ENCODE measurements at regions not wholly inside any gene's neighbourhood (a gene's known extent, or its start where the extent isn't known, plus 50 kb on each side); places are given as distances from the start of the nearest gene placed in this dataset.
"Not testable (repeated sequence)": the region's sequence is repeated elsewhere in the genome, so short reads cannot be mapped to it uniquely, and the experiment has no call there.

DNA sequence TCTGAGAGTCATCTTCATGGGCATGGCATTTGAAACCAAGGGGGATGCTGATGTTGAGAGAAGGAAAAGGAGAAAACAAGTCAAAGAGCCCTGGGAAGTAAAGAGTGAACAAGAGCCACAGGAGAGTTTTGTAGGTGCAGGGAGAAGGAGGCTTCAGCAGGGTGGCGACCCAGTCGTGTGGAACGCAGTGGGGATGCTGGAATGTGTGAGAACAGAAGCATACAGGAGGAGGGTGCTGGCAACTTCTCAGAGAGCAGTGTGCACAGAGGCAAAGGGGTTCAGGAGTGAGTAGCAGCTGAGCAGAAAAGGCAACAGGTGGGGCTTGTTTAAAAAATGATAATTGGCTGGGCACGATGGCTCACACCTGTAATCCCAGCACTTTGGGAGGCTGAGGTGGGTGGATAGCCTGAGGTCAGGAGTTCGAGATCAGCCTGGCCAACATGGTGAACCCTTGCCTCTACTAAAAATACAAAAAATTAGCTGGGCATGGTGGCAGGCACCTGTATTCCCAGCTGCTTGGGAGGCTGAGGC is 75.8 kb upstream of the PLET1 start:
- H3K9me3 ChIP-seq (ENCODE audit: insufficient read depth, low read depth, low read length) = no peaks in the 10 kb centered on the region
- H3K27me3 ChIP-seq (ENCODE audit: insufficient read depth, low read length) = no peaks in the 10 kb centered on the region
- H3K36me3 ChIP-seq (ENCODE audit: insufficient read depth, low read length) = no peaks in the 10 kb centered on the region
- no peak overlapping the region for H3K9ac ChIP-seq (ENCODE audit: low read depth, low read length)
- 89% methylated on average over 5 of the region's 5 CpGs for WGBS
- H3K27ac ChIP-seq (ENCODE audit: low read depth, low read length) = no peak overlapping the region
- H3K4me3 ChIP-seq (ENCODE audit: low read length) = no peak overlapping the region
- no peaks in the 10 kb centered on the region for H3K4me1 ChIP-seq (ENCODE audit: insufficient read depth, low read length)

GRCh38 chr11:112339566-112339965 is 78.9 kb upstream of the PLET1 start:
- WGBS = 95% methylated on average over 2 of the region's 2 CpGs
- Histone ChIP-seq H3K4me1 (ENCODE audit: insufficient read depth, low read length) (no peaks in the 10 kb centered on the region), H3K4me3 (ENCODE audit: low read length) (no peak overlapping the region), H3K27me3 (ENCODE audit: insufficient read depth, low read length) (no peaks in the 10 kb centered on the region), H3K9me3 (ENCODE audit: insufficient read depth, low read depth, low read length) (no peaks in the 10 kb centered on the region), H3K27ac (ENCODE audit: low read depth, low read length) (no peak overlapping the region), H3K36me3 (ENCODE audit: insufficient read depth, low read length) (no peaks in the 10 kb centered on the region), H3K9ac (ENCODE audit: low read depth, low read length) (no peak overlapping the region)

DNA sequence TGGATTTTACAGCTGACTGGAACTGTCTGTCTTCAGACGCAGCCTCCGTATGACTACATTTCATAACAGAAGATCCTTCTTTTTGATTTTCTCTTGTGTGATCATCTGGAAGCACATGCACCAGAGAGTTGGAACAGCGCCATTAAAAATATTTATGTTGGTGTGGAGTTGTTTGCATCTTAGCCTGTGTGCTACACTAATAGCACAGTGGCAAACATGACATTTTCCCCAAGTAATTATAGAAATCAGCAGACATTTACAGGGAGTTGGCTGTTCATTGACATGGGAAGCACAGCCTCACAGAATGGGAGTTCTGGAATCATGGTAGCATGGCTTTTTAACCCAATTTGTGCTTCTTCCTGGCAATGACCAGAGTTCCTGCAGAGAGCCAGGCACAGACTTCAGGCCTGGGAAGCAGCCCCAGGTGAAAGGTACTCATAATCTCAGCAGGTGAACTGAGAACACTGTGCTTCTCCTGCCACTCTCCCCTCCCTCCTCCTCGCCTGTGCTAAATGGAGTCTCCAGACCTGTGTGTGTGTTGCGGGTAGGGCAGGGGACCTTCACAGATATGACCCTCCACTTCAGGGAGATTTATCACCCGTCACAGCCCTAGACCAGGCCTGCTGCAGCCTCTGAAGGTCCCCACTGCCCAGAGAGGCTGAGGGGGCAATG is 82.8 kb upstream of the PLET1 start:
- Histone ChIP-seq H3K36me3 (ENCODE audit: insufficient read depth, low read length) (no peaks in the 10 kb centered on the region), H3K9ac (ENCODE audit: low read depth, low read length) (no peak overlapping the region)
- 92% methylated on average over 6 of the region's 6 CpGs for WGBS

GRCh38 chr11:112344040-112344413 is 83.4 kb upstream of the PLET1 start:
- Histone ChIP-seq H3K27ac (ENCODE audit: low read depth, low read length) (no peak overlapping the region), H3K4me1 (ENCODE audit: insufficient read depth, low read length) (0 out of 2 replicates have a peak, but pooled peaks cover 4% of the 10 kb centered on the region), H3K9ac (ENCODE audit: low read depth, low read length) (no peak overlapping the region), H3K9me3 (ENCODE audit: insufficient read depth, low read depth, low read length) (no peaks in the 10 kb centered on the region), H3K4me3 (ENCODE audit: low read length) (no peak overlapping the region), H3K27me3 (ENCODE audit: insufficient read depth, low read length) (no peaks in the 10 kb centered on the region), H3K36me3 (ENCODE audit: insufficient read depth, low read length) (no peaks in the 10 kb centered on the region)
- 94% methylated on average over 1 of the region's 1 CpG for WGBS

More for the DNA sequence above, 82.8 kb upstream of the PLET1 start:
- 0 out of 2 replicates have a peak, but pooled peaks cover 4% of the 10 kb centered on the region for H3K4me1 ChIP-seq (ENCODE audit: insufficient read depth, low read length)
- no peak overlapping the region for H3K4me3 ChIP-seq (ENCODE audit: low read length)
- no peak overlapping the region for H3K27ac ChIP-seq (ENCODE audit: low read depth, low read length)
- no peaks in the 10 kb centered on the region for H3K9me3 ChIP-seq (ENCODE audit: insufficient read depth, low read depth, low read length)
- no peaks in the 10 kb centered on the region for H3K27me3 ChIP-seq (ENCODE audit: insufficient read depth, low read length)

- Histone ChIP-seq H3K9me3 (ENCODE audit: insufficient read depth, low read depth, low read length) (no peaks in the 10 kb centered on the region), H3K27ac (ENCODE audit: low read depth, low read length) (no peak overlapping the region)
Measured at GRCh38 chr11:112345166-112345565, 84.5 kb upstream of the PLET1 start.

DNA sequence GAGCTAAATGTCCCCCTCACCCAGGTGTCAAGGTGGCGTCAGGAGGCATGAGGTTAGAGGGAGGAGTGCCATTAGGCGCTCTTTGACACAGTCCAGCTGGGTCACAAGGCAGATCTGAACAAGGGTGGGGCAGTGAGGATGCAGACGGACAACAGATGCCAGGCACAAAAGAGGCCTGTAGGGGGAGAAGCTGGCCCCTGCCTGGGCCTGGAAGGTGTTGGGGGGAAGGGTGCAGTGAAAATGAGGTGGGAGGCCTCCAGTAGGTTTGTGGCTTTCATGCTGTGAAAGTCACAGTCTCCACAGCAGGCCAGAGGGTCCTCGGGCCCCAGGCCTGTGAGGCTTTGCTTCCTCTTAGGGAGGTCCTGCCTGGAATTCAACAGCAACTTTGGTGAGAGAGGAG is 85.0 kb upstream of the PLET1 start:
- H3K4me3 ChIP-seq (ENCODE audit: low read length) = no peak overlapping the region
- 66% methylated on average over 4 of the region's 4 CpGs for WGBS
- no peaks in the 10 kb centered on the region for H3K27me3 ChIP-seq (ENCODE audit: insufficient read depth, low read length)
- no peak overlapping the region for H3K27ac ChIP-seq (ENCODE audit: low read depth, low read length)
- H3K9ac ChIP-seq (ENCODE audit: low read depth, low read length) = no peak overlapping the region
- 0 out of 2 replicates have a peak, but pooled peaks cover 4% of the 10 kb centered on the region for H3K4me1 ChIP-seq (ENCODE audit: insufficient read depth, low read length)
- no peaks in the 10 kb centered on the region for H3K36me3 ChIP-seq (ENCODE audit: insufficient read depth, low read length)
- no peaks in the 10 kb centered on the region for H3K9me3 ChIP-seq (ENCODE audit: insufficient read depth, low read depth, low read length)

More at GRCh38 chr11:112345166-112345565, 84.5 kb upstream of the PLET1 start:
- Histone ChIP-seq H3K27me3 (ENCODE audit: insufficient read depth, low read length) (no peaks in the 10 kb centered on the region), H3K9ac (ENCODE audit: low read depth, low read length) (no peak overlapping the region), H3K36me3 (ENCODE audit: insufficient read depth, low read length) (no peaks in the 10 kb centered on the region), H3K4me3 (ENCODE audit: low read length) (no peak overlapping the region), H3K4me1 (ENCODE audit: insufficient read depth, low read length) (0 out of 2 replicates have a peak, but pooled peaks cover 4% of the 10 kb centered on the region)
- 93% methylated on average over 3 of the region's 3 CpGs for WGBS

DNA sequence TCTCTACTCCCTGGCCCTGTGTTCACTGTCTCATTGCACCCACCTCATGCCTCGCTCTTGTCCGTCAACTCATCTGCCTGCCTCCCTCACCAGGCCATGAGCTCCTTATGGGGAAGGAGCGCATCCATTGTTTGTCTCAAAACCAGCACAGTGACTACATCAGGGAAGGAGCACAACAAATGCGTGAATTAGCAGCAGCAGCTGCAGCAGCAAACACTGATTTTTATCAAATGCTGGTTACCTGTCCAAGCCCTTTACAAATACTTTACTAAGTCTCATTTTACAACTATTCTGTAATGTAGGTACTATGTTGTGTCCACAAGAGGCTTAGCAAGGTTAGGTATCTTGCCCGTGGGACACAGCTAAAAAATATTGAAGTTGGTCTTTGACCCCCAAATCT is 85.9 kb upstream of the PLET1 start:
- Histone ChIP-seq H3K36me3 (ENCODE audit: insufficient read depth, low read length) (no peaks in the 10 kb centered on the region), H3K9ac (ENCODE audit: low read depth, low read length) (no peak overlapping the region), H3K4me1 (ENCODE audit: insufficient read depth, low read length) (0 out of 2 replicates have a peak, but pooled peaks cover 4% of the 10 kb centered on the region), H3K9me3 (ENCODE audit: insufficient read depth, low read depth, low read length) (no peaks in the 10 kb centered on the region), H3K4me3 (ENCODE audit: low read length) (no peak overlapping the region), H3K27ac (ENCODE audit: low read depth, low read length) (no peak overlapping the region), H3K27me3 (ENCODE audit: insufficient read depth, low read length) (no peaks in the 10 kb centered on the region)
- WGBS = 97% methylated on average over 5 of the region's 5 CpGs

DNA sequence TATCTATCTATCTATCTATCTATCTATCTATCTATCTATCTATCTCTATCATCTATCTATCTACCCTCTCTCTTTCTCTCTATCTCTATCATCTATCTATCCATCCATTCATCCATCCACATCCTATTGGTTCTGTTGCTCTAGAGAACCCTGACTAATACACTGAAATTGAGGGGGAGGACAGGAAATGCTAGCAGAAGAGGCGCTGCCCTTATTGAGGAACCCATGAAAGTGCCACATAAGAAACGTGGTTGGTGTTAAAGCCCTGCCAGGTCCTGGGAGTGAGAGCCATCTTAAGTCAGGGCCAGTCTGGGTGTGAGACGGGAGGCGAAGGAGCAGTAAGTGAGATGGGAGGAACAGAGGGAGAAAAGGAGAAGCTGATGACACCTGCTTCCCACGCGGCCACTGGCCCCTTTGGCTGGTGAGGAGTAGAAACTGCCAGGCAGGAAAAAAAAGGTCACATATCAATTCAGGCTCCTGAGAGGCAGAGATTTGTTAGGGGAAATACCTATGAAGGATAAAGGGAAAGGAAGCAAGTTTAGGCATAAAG is 87.9 kb upstream of the PLET1 start:
- no peak overlapping the region for H3K27ac ChIP-seq (ENCODE audit: low read depth, low read length)

GRCh38 chr11:112351423-112351822 is 90.8 kb upstream of the PLET1 start:
- H3K9me3 ChIP-seq (ENCODE audit: insufficient read depth, low read depth, low read length) = not testable (repeated sequence)
- 95% methylated on average over 3 of the region's 3 CpGs for WGBS

More for the DNA sequence above, 87.9 kb upstream of the PLET1 start:
- no peaks in the 10 kb centered on the region for H3K9me3 ChIP-seq (ENCODE audit: insufficient read depth, low read depth, low read length)
- H3K9ac ChIP-seq (ENCODE audit: low read depth, low read length) = no peak overlapping the region
- no peaks in the 10 kb centered on the region for H3K36me3 ChIP-seq (ENCODE audit: insufficient read depth, low read length)
- WGBS = 92% methylated on average over 6 of the region's 6 CpGs
- H3K4me3 ChIP-seq (ENCODE audit: low read length) = no peak overlapping the region
- peaks cover 4% of the 10 kb centered on the region; the same call in 1 of the 2 replicates for H3K4me1 ChIP-seq (ENCODE audit: insufficient read depth, low read length)
- H3K27me3 ChIP-seq (ENCODE audit: insufficient read depth, low read length) = no peaks in the 10 kb centered on the region

GRCh38 chr11:112352907-112353306 is 92.2 kb upstream of the PLET1 start:
- Histone ChIP-seq H3K27me3 (ENCODE audit: insufficient read depth, low read length) (no peaks in the 10 kb centered on the region), H3K36me3 (ENCODE audit: insufficient read depth, low read length) (no peaks in the 10 kb centered on the region), H3K4me3 (ENCODE audit: low read length) (no peak overlapping the region), H3K9me3 (ENCODE audit: insufficient read depth, low read depth, low read length) (no peaks in the 10 kb centered on the region), H3K27ac (ENCODE audit: low read depth, low read length) (no peak overlapping the region), H3K9ac (ENCODE audit: low read depth, low read length) (no peak overlapping the region), H3K4me1 (ENCODE audit: insufficient read depth, low read length) (no peaks in the 10 kb centered on the region; the same call in none of the 2 replicates)
- 64% methylated on average over 2 of the region's 2 CpGs for WGBS

More at GRCh38 chr11:112351423-112351822, 90.8 kb upstream of the PLET1 start:
- not testable (repeated sequence) for H3K4me3 ChIP-seq (ENCODE audit: low read length); H3K9ac ChIP-seq (ENCODE audit: low read depth, low read length); H3K27ac ChIP-seq (ENCODE audit: low read depth, low read length); H3K36me3 ChIP-seq (ENCODE audit: insufficient read depth, low read length); H3K27me3 ChIP-seq (ENCODE audit: insufficient read depth, low read length); H3K4me1 ChIP-seq (ENCODE audit: insufficient read depth, low read length)

DNA sequence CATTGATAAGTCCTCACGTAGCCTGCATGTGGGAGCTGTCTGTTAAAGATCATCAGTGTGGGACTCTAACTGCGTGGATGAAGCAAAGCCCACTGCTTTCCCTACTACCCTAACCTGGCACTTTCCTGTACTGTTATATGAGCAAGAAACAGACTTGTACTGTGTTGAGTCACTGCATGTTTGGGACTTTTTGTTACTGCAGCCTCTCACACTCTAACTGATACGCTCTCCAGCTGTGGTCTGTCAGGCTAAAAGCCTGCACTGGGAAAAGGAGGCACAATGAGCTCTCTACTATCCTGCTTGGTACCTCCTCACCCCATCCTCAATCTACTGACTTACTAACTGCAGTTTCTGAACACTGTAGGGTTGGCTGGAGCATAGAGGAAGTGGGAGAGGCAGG is 93.7 kb upstream of the PLET1 start:
- H3K9me3 ChIP-seq (ENCODE audit: insufficient read depth, low read depth, low read length) = no peaks in the 10 kb centered on the region
- H3K9ac ChIP-seq (ENCODE audit: low read depth, low read length) = no peak overlapping the region
- H3K27me3 ChIP-seq (ENCODE audit: insufficient read depth, low read length) = no peaks in the 10 kb centered on the region
- 88% methylated on average over 3 of the region's 3 CpGs for WGBS
- H3K4me3 ChIP-seq (ENCODE audit: low read length) = no peak overlapping the region
- H3K36me3 ChIP-seq (ENCODE audit: insufficient read depth, low read length) = no peaks in the 10 kb centered on the region
- H3K27ac ChIP-seq (ENCODE audit: low read depth, low read length) = no peak overlapping the region
- H3K4me1 ChIP-seq (ENCODE audit: insufficient read depth, low read length) = no peaks in the 10 kb centered on the region; the same call in none of the 2 replicates

Data from HUES64 (cell line).